Activated T-cell treated with anti-CD3 and anti-CD28 coated beads, Interleukin-2, amount 50 U/mL, for 48 hours (primary cell): ENCODE measurements at regions not wholly inside any gene's neighbourhood (a gene's known extent, or its start where the extent isn't known, plus 50 kb on each side); places are given as distances from the start of the nearest gene placed in this dataset.

ENCODE experiments used
- DNase-seq, 2 experiments: peaks; one replicate each; pipeline ENCODE4 v3.0.0-alpha.2; 2020

- no peak for DNase-seq
Measured at GRCh38 chr11:70918242-70918641, 334.1 kb downstream of the SHANK2 start.

DNA sequence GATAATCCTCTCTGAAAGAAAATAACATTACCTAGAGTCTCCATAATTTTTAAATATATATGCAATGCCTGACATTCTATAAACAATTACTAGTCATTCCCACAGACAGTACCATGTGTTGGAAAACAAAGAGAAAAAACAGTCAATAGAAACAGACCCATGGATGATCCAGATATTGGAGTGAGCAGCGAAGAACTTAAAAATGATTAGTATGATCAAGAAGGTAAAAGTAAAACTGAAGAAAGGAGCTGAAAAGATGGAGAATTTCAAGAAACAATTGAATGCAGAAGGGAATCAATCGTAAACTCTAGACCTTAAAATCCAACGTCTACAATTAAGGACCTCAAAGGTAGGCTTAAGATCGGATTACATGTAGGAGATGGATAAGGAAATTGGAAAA is 330.6 kb downstream of the SHANK2 start:
- no peak for DNase-seq

- DNase-seq, result no peak
Measured at GRCh38 chr11:70924108-70924507, 328.3 kb downstream of the SHANK2 start.

- DNase-seq, result no peak
Measured at GRCh38 chr11:70925238-70925637, 327.1 kb downstream of the SHANK2 start.

DNA sequence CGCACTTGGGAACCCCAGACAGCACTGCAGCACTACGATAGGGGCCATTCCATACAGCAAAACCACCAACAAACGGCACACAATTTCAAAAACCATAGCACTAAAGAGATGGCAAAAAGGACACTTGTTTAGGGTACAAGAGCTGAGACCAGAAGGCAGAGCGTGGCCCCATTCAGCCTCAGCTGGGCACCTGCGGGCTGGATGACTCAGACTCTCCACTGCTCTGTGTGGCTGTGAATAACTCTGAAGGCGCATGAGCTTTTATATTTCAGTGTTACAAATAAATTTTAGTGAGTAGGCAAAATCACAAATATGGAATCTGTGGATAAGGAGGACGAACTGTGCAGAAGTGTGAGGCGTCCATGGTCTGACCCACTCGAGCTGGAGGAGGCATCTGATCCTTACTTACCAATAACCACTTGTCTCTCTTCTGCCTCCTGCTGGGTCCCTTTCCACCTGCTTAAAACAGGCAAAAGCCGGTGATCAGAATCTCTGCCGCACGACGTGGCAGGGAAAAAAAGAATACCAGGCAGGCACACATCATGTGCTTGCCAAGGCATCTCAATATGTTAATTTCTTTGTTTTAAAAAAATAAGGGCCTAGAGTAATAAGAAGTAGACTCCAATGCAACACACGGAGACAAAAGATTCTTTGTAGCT is 325.7 kb downstream of the SHANK2 start:
- no peak for DNase-seq

- no peak for DNase-seq
Measured at GRCh38 chr11:70928854-70929598, 323.4 kb downstream of the SHANK2 start.

- no peak for DNase-seq
Measured at GRCh38 chr11:70930215-70930614, 322.2 kb downstream of the SHANK2 start.

DNA sequence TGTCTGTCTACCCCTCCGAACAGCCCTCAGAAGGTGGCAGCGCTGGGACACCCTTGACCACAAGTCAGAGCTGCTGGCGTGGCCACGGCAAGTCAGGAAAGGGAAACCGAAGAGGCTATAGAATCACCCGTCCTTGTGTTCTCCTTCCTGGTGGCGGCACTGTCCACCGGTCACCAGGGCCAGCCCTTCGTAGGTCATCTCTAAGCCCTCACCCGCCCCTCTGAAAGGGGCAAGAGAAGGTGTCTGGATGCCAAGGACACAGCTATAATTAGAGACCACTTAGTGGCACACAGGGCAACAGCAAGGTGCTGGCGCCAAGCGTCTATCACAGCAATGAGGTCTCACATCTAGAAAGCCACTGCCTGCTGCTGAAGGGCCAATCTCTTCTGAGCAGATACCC is 320.9 kb downstream of the SHANK2 start:
- DNase-seq, result no peak

- DNase-seq, result no peak
Measured at GRCh38 chr11:70933981-70934583, 318.3 kb downstream of the SHANK2 start.

DNA sequence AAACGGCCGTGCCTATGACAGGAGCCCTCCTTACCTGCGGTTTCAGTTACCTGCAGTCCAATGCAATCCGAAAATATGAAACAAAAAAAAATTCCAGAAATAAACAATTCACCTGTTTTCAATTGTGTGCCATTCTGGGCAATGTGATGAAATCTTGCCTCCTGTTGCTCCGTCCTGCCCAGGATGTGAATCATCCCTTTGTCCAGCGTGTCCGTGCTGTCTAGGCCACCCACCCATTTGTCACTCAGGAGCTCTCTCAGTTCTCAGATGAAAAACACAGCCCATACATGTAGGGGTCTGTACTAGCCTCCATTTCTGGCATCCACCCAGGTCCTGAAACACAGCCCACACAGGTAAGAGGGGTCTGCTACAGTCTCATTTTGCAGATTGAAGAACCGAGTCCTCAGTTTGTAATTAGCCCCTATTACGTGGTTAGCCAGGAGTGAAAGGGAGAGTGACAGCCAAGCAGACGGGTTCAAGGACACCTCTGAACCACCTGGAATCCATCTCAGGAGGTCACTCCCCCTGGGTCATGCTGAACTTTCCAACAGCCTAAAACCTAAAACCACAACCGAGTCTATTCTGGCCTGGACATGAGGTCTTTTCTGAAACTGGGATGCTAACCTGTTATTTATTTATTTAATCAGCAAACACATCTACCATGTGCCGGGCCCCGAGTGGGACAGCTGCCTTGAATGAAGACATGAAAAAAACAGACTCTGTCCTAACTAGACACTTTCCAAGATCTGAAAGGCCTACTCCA is 317.2 kb downstream of the SHANK2 start:
- no peak for DNase-seq

GRCh38 chr11:70942593-70942992 is 309.8 kb downstream of the SHANK2 start:
- DNase-seq, result peak; percentile 30 to 35

DNA sequence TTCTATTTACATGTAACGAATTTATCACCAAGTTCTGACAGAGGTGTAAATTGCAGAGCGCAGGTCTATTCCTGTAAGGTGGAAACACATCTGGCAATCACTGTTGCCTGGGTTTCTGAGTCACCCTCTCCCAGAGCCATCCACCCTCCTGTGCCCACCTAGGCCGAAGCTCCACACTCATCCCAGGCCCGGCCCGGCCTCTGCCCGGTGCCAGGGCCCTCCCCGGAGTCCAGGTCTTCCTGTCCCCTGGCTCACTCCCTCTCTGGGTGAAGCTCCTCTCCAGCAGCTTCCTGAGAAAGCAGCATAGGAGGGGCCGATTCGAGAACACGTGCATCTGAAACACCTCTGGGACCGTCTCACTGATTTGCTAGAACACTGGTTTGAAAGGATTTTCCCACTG is 308.2 kb downstream of the SHANK2 start:
- no peak for DNase-seq

DNA sequence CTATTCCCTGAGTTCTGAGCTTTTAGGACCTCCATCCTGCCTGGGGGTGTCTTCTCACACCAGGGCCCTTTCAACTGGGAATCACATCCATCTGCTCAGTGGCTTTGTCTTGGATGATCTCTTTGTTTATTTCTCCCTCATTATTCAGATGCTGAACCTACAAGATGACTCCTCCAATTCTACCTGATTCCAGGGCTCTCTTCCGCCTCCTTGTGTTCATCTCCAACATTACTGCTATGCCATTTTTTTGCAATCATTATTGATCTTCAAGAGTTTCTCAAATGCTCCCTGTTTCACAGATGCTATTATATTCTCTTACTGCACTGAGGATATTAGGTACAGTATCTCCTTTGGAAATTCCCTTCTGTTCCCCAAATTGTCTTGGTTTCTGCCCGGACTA is 307.7 kb downstream of the SHANK2 start:
- DNase-seq, result no peak

DNA sequence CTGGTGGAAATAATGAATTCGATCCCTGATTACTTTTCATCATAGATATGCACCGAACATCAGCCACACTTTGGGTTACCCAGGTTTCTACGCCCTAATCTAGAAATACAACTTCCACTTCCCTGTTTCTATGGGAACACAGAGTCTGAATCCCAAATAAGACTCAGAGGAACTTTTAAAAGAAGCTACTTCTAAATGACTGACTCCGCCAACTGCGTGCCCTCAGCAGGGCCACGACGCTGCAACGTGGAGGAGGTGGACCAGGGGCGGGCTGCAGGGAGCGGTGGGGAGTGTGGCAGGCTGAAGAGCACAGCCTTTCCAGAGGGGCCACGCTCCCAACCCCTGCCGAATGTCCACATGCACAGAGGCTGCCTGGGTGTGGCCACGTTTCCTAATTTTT is 304.0 kb downstream of the SHANK2 start:
- no peak for DNase-seq

DNA sequence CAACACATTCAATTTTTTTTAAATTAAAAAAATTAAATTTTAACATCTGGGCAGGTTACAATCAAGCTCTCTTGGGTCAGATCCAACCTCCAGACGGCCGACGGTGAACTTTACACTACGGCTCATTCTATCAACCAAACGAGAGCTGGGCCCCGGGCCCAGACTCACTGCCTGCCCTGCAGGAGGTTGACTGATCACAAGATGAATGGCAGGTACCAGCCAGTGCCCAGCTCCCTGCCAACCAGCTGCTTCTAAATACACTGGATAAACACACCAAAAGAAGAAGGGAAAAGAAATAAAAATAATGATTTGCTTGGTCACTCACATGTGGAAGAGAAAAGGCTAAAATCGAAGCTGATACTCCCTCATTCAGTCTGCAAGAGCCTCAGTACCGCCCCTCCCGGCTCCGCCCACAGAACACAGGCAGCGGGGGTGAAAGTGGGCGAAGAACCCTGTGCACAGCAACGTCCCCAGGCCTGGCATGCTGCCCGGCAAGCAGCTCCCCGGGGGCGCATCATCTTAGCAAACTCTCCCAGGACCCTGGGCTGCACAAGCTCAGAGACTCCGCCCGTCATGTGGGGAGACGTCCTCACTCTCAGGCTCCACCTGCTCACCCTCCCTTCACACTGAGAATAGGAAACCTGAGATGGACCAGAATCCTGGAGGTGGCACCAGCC is 303.4 kb downstream of the SHANK2 start:
- no peak for DNase-seq

- no peak for DNase-seq
Measured at GRCh38 chr11:70951139-70951804, 301.1 kb downstream of the SHANK2 start.

- no peak for DNase-seq
Measured at GRCh38 chr11:70952191-70952590, 300.2 kb downstream of the SHANK2 start.

- no peak for DNase-seq
Measured at GRCh38 chr11:70953720-70954119, 298.7 kb downstream of the SHANK2 start.

DNA sequence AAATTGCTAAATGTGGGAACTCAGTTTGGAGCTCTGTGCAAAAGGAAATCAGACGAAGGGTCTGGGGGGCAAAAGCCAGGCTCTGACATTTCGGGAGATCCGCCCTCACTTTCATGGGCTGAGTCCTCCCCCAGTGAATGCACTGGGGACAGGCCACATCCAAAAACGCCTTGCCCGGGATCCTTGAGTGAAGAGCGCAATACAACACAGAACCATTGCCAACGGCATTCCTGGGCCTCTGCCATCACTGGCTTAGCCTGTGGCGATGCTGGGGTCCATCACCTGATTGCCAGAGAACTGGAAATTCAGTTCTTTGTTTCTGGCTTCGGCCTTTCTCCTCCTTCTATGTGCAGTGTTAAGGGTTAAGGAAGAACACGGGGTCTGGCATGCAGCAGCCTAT is 297.9 kb downstream of the SHANK2 start:
- no peak for DNase-seq
